ENCODE measurements at regions not wholly inside any gene's neighbourhood (a gene's known extent, or its start where the extent isn't known, plus 50 kb on each side); places are given as distances from the start of the nearest gene placed in this dataset.

- no peak for DNase-seq
These were observed 51.9 kb upstream of the OTOL1 start for GRCh38 chr3:161444694-161445077.

DNA sequence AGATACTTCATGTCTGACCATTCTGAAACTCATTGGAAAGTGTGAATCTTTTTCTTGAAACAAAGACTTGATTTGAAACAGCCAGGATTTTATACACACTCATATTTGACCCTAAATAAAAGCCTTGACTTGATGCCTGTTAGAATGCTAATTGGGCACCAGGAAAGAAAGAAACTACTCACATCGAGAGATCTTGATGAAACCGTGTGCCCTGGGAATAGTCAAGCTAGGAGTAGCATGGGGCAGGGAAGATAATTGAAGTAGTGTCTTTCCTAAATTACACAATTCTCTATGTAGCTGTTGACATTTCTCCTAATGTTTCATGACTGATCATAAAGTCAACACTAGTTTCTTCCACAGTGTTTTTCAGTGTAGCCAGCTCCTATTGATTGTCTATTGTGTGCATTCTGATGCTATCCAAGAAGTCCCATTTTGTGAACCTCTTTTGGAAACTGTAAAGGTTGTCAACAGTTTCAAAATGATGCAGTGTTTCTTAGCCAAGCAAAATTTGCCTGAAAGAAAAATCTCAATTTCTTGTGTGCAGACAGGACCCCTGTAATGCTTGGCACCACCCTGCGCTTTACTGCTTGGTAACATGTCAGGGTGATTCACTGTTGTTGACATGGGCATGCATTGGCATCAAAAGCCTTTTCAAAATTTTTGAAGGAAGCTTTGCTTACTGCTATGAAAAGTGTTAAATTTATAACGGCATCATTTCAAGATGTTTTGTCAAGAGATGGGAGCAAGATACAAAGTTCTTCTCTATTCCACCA, 52.5 kb upstream of the OTOL1 start:
- no peak for DNase-seq

- DNase-seq: no peak
These were observed 59.0 kb upstream of the SPTSSB start for GRCh38 chr3:161430307-161430706.

DNA sequence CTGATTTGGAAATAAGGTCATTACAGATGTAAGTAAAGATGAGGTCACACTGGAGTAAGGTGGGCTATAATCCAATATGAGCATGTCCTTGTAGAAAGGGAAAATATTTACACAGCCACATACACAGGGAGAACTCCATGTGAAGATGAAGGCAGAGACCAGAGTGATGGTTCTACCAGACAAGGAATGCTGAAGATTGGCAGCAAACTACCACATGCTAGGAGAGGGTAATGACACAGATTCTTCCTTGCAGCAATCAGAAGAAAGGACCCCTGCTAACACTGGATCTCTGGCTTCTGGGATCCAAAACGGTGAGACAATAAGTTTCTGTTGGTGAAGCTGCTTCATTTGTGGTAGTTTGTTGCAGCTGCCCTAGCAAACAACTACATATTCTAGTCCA, 56.0 kb upstream of the SPTSSB start:
- no peak for DNase-seq

GRCh38 chr3:161426758-161427157, 55.4 kb upstream of the SPTSSB start:
- DNase-seq: no peak

DNA sequence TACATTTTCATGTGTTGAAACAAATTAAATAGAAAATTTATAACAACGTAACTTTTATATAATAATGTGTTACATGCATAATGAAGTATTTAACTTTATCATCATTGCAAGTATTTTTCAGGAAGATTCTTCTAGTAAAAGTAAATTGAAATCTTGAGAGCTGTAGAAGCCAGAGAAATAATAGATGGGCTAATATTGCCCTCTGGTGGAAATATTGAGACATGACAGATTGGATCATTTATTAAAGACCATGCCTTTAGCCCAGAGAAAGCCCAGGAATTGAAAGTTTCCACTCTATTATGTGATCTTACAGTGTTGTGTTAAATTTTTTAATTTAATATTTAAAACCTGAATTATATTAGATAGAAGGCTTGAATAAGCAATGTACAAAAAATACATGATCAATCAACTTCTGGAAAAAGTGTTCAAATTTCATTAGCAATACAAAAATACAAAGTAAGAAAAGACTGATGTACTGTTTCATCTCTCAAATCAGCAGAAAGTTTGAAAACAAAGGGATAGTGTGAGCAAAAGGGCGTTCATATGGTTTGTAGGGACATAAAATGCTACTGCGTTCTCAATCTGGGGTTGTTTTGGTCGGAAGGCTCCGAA, 52.7 kb upstream of the SPTSSB start:
- peak; percentile 20 to 63 (median 51) for DNase-seq

DNA sequence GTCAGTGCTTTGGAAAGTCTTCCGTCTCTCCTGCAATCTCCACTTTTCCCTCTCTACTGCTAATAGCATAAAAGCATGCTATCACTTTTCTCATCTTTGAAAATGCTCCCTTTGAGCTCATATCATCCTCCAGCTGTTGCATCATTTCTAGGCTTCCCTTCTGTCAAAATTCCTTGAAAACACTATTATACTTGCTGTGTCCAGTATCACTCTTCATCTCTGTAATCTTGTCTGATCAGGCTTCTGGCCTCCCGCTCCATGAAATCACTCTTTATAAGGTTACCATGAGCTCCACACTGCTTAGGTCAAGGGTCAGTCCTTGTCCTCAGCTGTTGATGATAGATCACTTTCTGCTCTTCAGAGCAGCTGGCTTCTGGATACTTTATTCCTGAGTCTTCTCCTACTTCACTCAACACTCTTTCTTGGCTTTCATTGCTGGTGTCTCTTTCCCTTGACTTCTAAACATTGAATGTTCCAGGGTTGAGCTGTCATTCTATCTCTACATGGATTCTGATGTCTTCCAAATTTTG, 50.9 kb upstream of the SPTSSB start:
- no peak for DNase-seq

Measured in suppressor macrophage (primary cell).